ENCODE measurements at regions not wholly inside any gene's neighbourhood (a gene's known extent, or its start where the extent isn't known, plus 50 kb on each side); places are given as distances from the start of the nearest gene placed in this dataset.

DNA sequence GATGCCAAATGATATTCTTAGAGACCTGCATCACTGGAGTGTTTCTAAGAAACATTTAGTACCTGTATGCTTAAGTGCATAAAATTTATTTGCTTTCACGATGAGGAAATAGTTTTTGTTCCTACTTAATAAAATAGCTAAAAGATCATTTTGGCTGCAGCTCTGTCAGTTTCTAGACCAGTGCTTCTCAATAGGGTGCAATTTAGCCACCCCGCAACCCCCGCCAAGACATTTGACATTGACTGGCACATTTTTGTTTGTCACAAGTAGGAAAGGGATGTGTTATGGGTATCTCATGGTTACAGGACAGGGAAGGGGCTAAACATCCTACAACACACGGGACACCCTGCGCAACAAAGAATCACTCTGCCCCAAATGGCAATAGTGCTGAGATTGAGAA, 335.7 kb upstream of the HSF2 start:
- TF ChIP-seq ZNF2 (tag by site-specific recombination; IDR thresholded peaks at IDR 0.05), result no peak
- TF ChIP-seq ZNF510 (tag by site-specific recombination; IDR thresholded peaks at IDR 0.05; ENCODE audit: insufficient replicate concordance), result no peak
- no peak for TF ChIP-seq TCF7L2 (IDR thresholded peaks at IDR 0.05; ENCODE audit: borderline replicate concordance, low read depth, low read length)
- TF ChIP-seq ZNF239 (tag by site-specific recombination; IDR thresholded peaks at IDR 0.05), result no peak
- TF ChIP-seq, protein P1, sequence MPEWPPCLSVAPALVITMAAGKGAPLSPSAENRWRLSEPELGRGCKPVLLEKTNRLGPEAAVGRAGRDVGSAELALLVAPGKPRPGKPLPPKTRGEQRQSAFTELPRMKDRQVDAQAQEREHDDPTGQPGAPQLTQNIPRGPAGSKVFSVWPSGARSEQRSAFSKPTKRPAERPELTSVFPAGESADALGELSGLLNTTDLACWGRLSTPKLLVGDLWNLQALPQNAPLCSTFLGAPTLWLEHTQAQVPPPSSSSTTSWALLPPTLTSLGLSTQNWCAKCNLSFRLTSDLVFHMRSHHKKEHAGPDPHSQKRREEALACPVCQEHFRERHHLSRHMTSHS (tag by site-specific recombination; IDR thresholded peaks at IDR 0.05), result no peak
- no peak for TF ChIP-seq ZNF654 (tag by site-specific recombination; IDR thresholded peaks at IDR 0.05; ENCODE audit: low read depth)
- TF ChIP-seq WT1 (tag by site-specific recombination; IDR thresholded peaks at IDR 0.05), result no peak
- no peak for TF ChIP-seq ZNF140 (tag by site-specific recombination; IDR thresholded peaks at IDR 0.05)
- CTCF ChIA-PET, result interaction anchor here (0.6 to 1.2 kb wide), 2 partner anchors 15 to 30 kb away, joined by 3 to 4 read pairs; no protein-coding TSS in a partner anchor
- Histone ChIP-seq H3K9me3 (ENCODE audit: control insufficient read depth, insufficient read depth, low read depth, low read length) (no peaks in the 10 kb centered on the region), H3K27ac (ENCODE audit: extremely low read depth, low read depth, low read length) (no peak overlapping the region), H3K4me3 (ENCODE audit: low read depth, low read length) (no peak overlapping the region), H3K36me3 (ENCODE audit: control insufficient read depth in 2 of 2, insufficient read depth in 1 of 2, low read length in 2 of 2) (no peaks in the 10 kb centered on the region), H3K4me1 (ENCODE audit: control insufficient read depth, insufficient read depth, low read length) (peaks cover 2% of the 10 kb centered on the region; the same call in 1 of the 2 replicates)
- POLR2A ChIA-PET, result no interaction called here

DNA sequence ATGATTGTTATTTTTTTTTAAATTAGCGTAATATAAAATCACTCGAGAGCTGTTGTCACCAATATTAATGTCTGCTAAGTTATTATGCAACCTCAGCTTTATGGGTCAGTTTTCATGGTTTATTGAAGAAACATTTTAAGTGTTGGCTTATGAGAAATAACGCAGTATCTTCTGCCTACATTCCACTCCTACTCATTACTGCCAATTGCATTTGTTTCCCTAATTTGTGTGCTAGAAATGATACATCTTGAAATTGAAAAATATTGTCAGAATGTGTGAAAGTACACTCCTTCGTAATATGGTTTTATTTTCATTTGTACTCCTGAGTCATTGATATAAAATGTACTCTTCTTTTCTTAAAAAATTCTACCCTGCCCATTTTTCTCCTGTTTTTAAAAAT, 333.3 kb upstream of the HSF2 start:
- no peak overlapping the region for H3K27ac ChIP-seq (ENCODE audit: extremely low read depth, low read depth, low read length)

DNA sequence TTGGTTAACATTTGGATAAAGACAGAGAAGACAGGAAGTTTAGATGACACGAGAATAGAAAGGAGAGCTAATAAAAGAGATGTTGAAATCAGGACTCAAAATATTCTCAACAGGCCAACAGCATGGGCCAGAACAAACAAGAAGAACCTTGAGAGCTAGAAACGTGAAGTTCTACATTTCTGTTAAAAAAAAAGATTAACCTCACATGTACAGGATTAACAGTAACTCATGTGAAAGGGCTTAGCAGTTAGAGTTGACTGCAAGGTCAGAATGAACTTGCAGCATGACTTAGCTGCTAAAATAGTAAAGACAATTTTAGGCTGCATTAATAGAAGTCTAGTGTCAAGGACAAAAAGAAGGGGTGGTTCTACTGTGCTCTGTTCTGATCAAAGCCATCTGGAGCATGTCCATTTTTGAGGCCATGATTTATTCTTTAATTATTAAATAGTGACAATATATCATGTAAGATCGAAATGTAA, 331.1 kb upstream of the HSF2 start:
- no peaks in the 10 kb centered on the region for H3K4me1 ChIP-seq (ENCODE audit: control insufficient read depth, insufficient read depth, low read length)
- POLR2A ChIA-PET, result no interaction called here
- H3K4me3 ChIP-seq (ENCODE audit: low read depth, low read length), result no peak overlapping the region
- H3K27ac ChIP-seq (ENCODE audit: extremely low read depth, low read depth, low read length), result no peak overlapping the region
- TF ChIP-seq ZNF670 (tag by site-specific recombination; IDR thresholded peaks at IDR 0.05; ENCODE audit: low read depth) (no peak), MZF1 (tag by site-specific recombination; IDR thresholded peaks at IDR 0.05; ENCODE audit: borderline replicate concordance) (no peak), ZBTB1 (tag by site-specific recombination; IDR thresholded peaks at IDR 0.05) (no peak), ZNF48 (tag by site-specific recombination; IDR thresholded peaks at IDR 0.05) (no peak), ZNF658 (tag by site-specific recombination; IDR thresholded peaks at IDR 0.05) (no peak), ZNF350 (tag by site-specific recombination; IDR thresholded peaks at IDR 0.05) (no peak), ZNF404 (tag by site-specific recombination; IDR thresholded peaks at IDR 0.05) (no peak), ZNF133 (tag by site-specific recombination; IDR thresholded peaks at IDR 0.05) (no peak), OVOL3 (tag by site-specific recombination; IDR thresholded peaks at IDR 0.05) (no peak), SALL2 (tag by site-specific recombination; IDR thresholded peaks at IDR 0.05; ENCODE audit: borderline replicate concordance) (no peak), ZNF548 (tag by site-specific recombination; IDR thresholded peaks at IDR 0.05) (no peak), ZNF423 (tag by site-specific recombination; IDR thresholded peaks at IDR 0.05) (no peak)
- TF ChIP-seq, protein P2, sequence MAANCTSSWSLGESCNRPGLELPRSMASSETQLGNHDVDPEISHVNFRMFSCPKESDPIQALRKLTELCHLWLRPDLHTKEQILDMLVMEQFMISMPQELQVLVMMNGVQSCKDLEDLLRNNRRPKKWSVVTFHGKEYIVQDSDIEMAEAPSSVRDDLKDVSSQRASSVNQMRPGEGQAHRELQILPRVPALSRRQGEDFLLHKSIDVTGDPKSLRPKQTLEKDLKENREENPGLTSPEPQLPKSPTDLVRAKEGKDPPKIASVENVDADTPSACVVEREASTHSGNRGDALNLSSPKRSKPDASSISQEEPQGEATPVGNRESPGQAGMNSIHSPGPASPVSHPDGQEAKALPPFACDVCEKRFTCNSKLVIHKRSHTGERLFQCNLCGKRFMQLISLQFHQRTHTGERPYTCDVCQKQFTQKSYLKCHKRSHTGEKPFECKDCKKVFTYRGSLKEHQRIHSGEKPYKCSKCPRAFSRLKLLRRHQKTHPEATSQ (tag by site-specific recombination; IDR thresholded peaks at IDR 0.05), result no peak
- TF ChIP-seq, protein P3, sequence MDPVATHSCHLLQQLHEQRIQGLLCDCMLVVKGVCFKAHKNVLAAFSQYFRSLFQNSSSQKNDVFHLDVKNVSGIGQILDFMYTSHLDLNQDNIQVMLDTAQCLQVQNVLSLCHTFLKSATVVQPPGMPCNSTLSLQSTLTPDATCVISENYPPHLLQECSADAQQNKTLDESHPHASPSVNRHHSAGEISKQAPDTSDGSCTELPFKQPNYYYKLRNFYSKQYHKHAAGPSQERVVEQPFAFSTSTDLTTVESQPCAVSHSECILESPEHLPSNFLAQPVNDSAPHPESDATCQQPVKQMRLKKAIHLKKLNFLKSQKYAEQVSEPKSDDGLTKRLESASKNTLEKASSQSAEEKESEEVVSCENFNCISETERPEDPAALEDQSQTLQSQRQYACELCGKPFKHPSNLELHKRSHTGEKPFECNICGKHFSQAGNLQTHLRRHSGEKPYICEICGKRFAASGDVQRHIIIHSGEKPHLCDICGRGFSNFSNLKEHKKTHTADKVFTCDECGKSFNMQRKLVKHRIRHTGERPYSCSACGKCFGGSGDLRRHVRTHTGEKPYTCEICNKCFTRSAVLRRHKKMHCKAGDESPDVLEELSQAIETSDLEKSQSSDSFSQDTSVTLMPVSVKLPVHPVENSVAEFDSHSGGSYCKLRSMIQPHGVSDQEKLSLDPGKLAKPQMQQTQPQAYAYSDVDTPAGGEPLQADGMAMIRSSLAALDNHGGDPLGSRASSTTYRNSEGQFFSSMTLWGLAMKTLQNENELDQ (tag by site-specific recombination; IDR thresholded peaks at IDR 0.05; ENCODE audit: low read depth), result no peak
- TF ChIP-seq, protein P1 (tag by site-specific recombination; IDR thresholded peaks at IDR 0.05), result no peak
- TF ChIP-seq, protein P4, sequence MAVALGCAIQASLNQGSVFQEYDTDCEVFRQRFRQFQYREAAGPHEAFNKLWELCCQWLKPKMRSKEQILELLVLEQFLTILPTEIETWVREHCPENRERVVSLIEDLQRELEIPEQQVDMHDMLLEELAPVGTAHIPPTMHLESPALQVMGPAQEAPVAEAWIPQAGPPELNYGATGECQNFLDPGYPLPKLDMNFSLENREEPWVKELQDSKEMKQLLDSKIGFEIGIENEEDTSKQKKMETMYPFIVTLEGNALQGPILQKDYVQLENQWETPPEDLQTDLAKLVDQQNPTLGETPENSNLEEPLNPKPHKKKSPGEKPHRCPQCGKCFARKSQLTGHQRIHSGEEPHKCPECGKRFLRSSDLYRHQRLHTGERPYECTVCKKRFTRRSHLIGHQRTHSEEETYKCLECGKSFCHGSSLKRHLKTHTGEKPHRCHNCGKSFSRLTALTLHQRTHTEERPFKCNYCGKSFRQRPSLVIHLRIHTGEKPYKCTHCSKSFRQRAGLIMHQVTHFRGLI (tag by site-specific recombination; IDR thresholded peaks at IDR 0.05), result no peak
- CTCF ChIA-PET, result interaction anchor here (0.6 to 0.8 kb wide), 2 partner anchors 218 to 1013 kb away, joined by 3 read pairs; no protein-coding TSS in a partner anchor
- no peaks in the 10 kb centered on the region for H3K36me3 ChIP-seq (ENCODE audit: control insufficient read depth in 2 of 2, insufficient read depth in 1 of 2, low read length in 2 of 2)
- H3K9me3 ChIP-seq (ENCODE audit: control insufficient read depth, insufficient read depth, low read depth, low read length), result no peaks in the 10 kb centered on the region

More for the DNA sequence above, 333.3 kb upstream of the HSF2 start:
- Histone ChIP-seq H3K36me3 (ENCODE audit: control insufficient read depth in 2 of 2, insufficient read depth in 1 of 2, low read length in 2 of 2) (no peaks in the 10 kb centered on the region), H3K4me1 (ENCODE audit: control insufficient read depth, insufficient read depth, low read length) (peaks cover 2% of the 10 kb centered on the region; the same call in 1 of the 2 replicates), H3K4me3 (ENCODE audit: low read depth, low read length) (no peak overlapping the region), H3K9me3 (ENCODE audit: control insufficient read depth, insufficient read depth, low read depth, low read length) (no peaks in the 10 kb centered on the region)
- POLR2A ChIA-PET, result no interaction called here
- CTCF ChIA-PET, result interaction anchor here (0.6 to 0.8 kb wide), 3 partner anchors 17 to 1214 kb away, joined by 3 to 5 read pairs (median 3); no protein-coding TSS in a partner anchor
- TF ChIP-seq HOXC10 (CRISPR knock-in tag; IDR thresholded peaks at IDR 0.05) (no peak), ZNF670 (tag by site-specific recombination; IDR thresholded peaks at IDR 0.05; ENCODE audit: low read depth) (no peak), WT1 (tag by site-specific recombination; IDR thresholded peaks at IDR 0.05) (no peak), ZNF558 (tag by site-specific recombination; IDR thresholded peaks at IDR 0.05) (no peak), ZNF155 (tag by site-specific recombination; IDR thresholded peaks at IDR 0.05) (no peak), ZNF433 (tag by site-specific recombination; IDR thresholded peaks at IDR 0.05; ENCODE audit: low read depth) (no peak), ZNF843 (tag by site-specific recombination; IDR thresholded peaks at IDR 0.05) (no peak)
